ENCODE measurements at regions not wholly inside any gene's neighbourhood (a gene's known extent, or its start where the extent isn't known, plus 50 kb on each side); places are given as distances from the start of the nearest gene placed in this dataset.

- DNase-seq = no peak
- Histone ChIP-seq H3K4me1 (ENCODE audit: control insufficient read depth in 2 of 3, insufficient read depth in 2 of 3, low read depth in 1 of 3, low read length in 3 of 3) (peaks cover 0 to 2% (median 0%) of the 10 kb centered on the region in 3 donors), H3K9me3 (ENCODE audit: control insufficient read depth in 2 of 3, insufficient read depth in 1 of 3, low read length in 3 of 3) (no peaks in the 10 kb centered on the region), H3K4me3 (ENCODE audit: low read length in 3 of 3) (no peak overlapping the region), H3K27me3 (ENCODE audit: control insufficient read depth, insufficient read depth, low read length) (no peaks in the 10 kb centered on the region), H3K9ac (ENCODE audit: low read length in 3 of 3) (no peak overlapping the region), H3K27ac (ENCODE audit: low read depth in 2 of 2, low read length in 2 of 2) (no peak overlapping the region), H3K36me3 (ENCODE audit: control insufficient read depth in 2 of 3, insufficient read depth in 3 of 3, low read length in 3 of 3) (no peaks in the 10 kb centered on the region)
- TF ChIP-seq CTCF (IDR thresholded peaks at IDR 0.05; ENCODE audit: borderline replicate concordance, extremely low read depth, insufficient read depth) = no peak
- intact Hi-C loops (cut with DNase I) = no loop called here
- FAIRE-seq = no peak
Measured at GRCh38 chr15:77807611-77808010, 174.9 kb upstream of the LINGO1 start.

- Histone ChIP-seq H3K4me3 (ENCODE audit: low read length in 3 of 3) (no peak overlapping the region), H3K9ac (ENCODE audit: low read length in 3 of 3) (no peak overlapping the region), H3K36me3 (ENCODE audit: control insufficient read depth in 2 of 3, insufficient read depth in 3 of 3, low read length in 3 of 3) (no peaks in the 10 kb centered on the region), H3K9me3 (ENCODE audit: control insufficient read depth in 2 of 3, insufficient read depth in 1 of 3, low read length in 3 of 3) (no peaks in the 10 kb centered on the region), H3K27me3 (ENCODE audit: control insufficient read depth, insufficient read depth, low read length) (no peaks in the 10 kb centered on the region), H3K4me1 (ENCODE audit: control insufficient read depth in 2 of 3, insufficient read depth in 2 of 3, low read depth in 1 of 3, low read length in 3 of 3) (peaks cover 0 to 2% (median 0%) of the 10 kb centered on the region in 3 donors), H3K27ac (ENCODE audit: low read depth in 2 of 2, low read length in 2 of 2) (no peak overlapping the region)
- TF ChIP-seq CTCF (IDR thresholded peaks at IDR 0.05; ENCODE audit: borderline replicate concordance, extremely low read depth, insufficient read depth) = no peak
- DNase-seq = no peak
- FAIRE-seq = no peak
- intact Hi-C loops (cut with DNase I) = no loop called here
Measured at GRCh38 chr15:77807115-77807514, 174.4 kb upstream of the LINGO1 start.

- no peaks in the 10 kb centered on the region for H3K4me1 ChIP-seq (ENCODE audit: control insufficient read depth in 2 of 3, insufficient read depth in 2 of 3, low read depth in 1 of 3, low read length in 3 of 3)
- no peak for FAIRE-seq
- no peak overlapping the region for H3K9ac ChIP-seq (ENCODE audit: low read length in 3 of 3)
- no peak overlapping the region for H3K27ac ChIP-seq (ENCODE audit: low read depth in 2 of 2, low read length in 2 of 2)
- no peaks in the 10 kb centered on the region for H3K36me3 ChIP-seq (ENCODE audit: control insufficient read depth in 2 of 3, insufficient read depth in 3 of 3, low read length in 3 of 3)
- DNase-seq = no peak
- no peak overlapping the region for H3K4me3 ChIP-seq (ENCODE audit: low read length in 3 of 3)
- no peaks in the 10 kb centered on the region for H3K27me3 ChIP-seq (ENCODE audit: control insufficient read depth, insufficient read depth, low read length)
- intact Hi-C loops (cut with DNase I) = no loop called here
- no peaks in the 10 kb centered on the region for H3K9me3 ChIP-seq (ENCODE audit: control insufficient read depth in 2 of 3, insufficient read depth in 1 of 3, low read length in 3 of 3)
- no peak for TF ChIP-seq CTCF (IDR thresholded peaks at IDR 0.05; ENCODE audit: borderline replicate concordance, extremely low read depth, insufficient read depth)
Measured at GRCh38 chr15:77804210-77804609, 171.5 kb upstream of the LINGO1 start.

GRCh38 chr15:77803487-77803886, 170.8 kb upstream of the LINGO1 start:
- H3K4me1 ChIP-seq (ENCODE audit: control insufficient read depth in 2 of 3, insufficient read depth in 2 of 3, low read depth in 1 of 3, low read length in 3 of 3) = no peaks in the 10 kb centered on the region
- no peak for TF ChIP-seq CTCF (IDR thresholded peaks at IDR 0.05; ENCODE audit: borderline replicate concordance, extremely low read depth, insufficient read depth)
- no peak overlapping the region for H3K27ac ChIP-seq (ENCODE audit: low read depth in 2 of 2, low read length in 2 of 2)
- H3K9me3 ChIP-seq (ENCODE audit: control insufficient read depth in 2 of 3, insufficient read depth in 1 of 3, low read length in 3 of 3) = no peaks in the 10 kb centered on the region
- no peaks in the 10 kb centered on the region for H3K27me3 ChIP-seq (ENCODE audit: control insufficient read depth, insufficient read depth, low read length)
- no peak overlapping the region for H3K4me3 ChIP-seq (ENCODE audit: low read length in 3 of 3)
- H3K9ac ChIP-seq (ENCODE audit: low read length in 3 of 3) = no peak overlapping the region
- no peaks in the 10 kb centered on the region for H3K36me3 ChIP-seq (ENCODE audit: control insufficient read depth in 2 of 3, insufficient read depth in 3 of 3, low read length in 3 of 3)
- intact Hi-C loops (cut with DNase I) = no loop called here
- FAIRE-seq = no peak
- DNase-seq = no peak

Data from kidney (tissue), 13 donors.